Stimulated activated CD4-positive, alpha-beta T cell treated with anti-CD3 and anti-CD28 coated beads, Interleukin-12 subunit alpha, Interleukin-12 subunit beta, amount 100 ng/mL, for 4 hours (primary cell): ENCODE measurements at regions not wholly inside any gene's neighbourhood (a gene's known extent, or its start where the extent isn't known, plus 50 kb on each side); places are given as distances from the start of the nearest gene placed in this dataset.

ENCODE experiments used
- DNase-seq: peaks from one replicate; pipeline ENCODE4 v3.0.0-alpha.2; 2020

DNA sequence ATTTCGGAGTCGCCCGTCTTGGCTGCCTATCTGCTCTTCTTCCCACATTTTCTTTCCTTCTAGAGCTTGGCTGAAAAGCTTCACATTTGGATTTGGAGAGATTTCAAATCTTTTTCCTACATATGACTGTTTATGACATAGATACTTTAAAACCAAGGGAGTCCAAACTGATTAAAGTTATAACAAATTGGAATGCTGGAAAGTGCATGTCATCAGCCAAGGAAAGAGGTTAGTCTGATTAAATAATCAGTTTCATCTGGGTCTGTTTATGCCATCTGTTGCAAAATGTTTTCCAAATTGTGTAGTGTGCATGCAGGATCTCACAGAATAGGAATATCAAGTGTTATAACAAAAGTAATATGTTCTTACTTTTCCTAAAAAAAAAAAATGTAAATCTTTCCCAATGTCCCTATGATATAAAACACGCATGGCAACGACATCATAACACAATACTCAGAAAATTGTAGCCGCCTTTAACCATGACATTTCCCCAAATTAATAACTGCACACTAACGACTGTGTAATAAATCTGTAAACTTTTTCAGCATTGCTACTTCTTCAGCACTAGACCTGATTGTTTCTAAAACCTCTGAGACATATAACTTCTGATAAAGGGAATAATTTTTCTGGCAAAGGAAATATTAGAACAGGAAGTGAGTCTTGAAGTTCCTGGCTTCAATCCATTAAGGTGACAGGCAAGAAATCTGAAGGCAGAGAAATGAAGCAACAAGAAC lies 230.2 kb upstream of the FOXQ1 start:
- DNase-seq = no peak

DNA sequence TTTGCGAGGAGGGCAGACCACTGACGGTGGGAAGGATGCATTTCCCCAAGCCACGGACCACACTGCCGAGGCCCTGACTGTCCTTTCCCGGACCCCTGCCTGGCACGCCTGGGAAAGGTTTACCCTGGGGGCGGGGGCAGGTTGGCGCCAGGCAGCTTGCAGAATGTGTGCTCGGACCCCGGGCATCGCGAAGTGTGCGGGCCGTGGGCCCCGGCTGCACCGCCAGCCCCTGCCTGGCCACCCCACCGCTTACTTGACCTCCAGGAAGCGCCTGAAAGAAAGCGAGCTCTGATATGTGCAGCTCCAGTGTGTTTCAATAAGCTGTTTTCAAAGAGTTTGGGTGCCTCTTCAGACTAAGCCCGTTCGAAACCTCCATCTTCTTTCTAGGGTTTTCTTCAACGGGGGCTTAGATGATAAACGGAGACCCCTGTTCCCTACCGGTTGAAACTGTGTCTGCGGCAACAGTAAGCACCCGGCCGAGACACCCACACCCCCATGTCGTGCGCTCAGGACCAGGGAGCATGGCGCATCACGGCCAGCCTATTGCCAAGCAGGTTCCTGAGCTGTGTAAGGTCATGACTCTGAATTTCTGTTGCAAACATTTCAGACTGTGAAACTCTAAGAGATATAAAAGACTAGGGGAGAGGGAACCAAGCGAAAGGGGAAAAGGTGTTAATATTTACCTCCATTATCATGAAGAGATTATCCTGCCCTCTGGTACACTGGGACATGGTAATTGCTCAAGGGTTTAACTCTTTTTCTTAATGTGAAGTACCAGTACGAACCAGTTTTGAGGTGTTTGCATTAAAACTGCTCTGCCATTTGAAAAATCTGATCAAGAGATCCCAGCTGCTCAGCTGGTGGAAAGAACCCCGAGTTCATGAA lies 231.2 kb upstream of the FOXQ1 start:
- no peak for DNase-seq

DNA sequence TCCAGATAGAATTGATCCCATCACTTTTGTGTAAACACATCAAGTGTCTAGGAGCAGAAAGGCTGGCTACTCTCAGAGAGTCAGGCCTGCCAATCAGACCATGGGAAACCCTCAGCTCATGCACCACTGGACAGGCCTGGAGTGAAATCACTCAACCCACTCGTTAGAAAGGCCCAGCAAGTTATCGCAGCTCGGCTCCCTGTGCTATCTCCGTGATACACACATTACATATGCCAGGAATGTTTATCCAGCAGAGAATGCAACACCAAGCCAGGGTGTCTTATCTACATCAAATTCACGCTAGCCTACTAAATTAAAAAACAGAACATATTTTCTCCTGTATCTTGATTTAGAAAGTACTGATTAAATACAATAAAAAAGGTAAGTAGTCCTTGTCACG lies 232.4 kb upstream of the FOXQ1 start:
- no peak for DNase-seq

GRCh38 chr6:1077478-1078416 lies 234.2 kb upstream of the FOXQ1 start:
- no peak for DNase-seq

- no peak for DNase-seq
Observed at GRCh38 chr6:1076531-1077459, 235.1 kb upstream of the FOXQ1 start.

GRCh38 chr6:1075880-1076279 lies 236.0 kb upstream of the FOXQ1 start:
- DNase-seq = no peak

DNA sequence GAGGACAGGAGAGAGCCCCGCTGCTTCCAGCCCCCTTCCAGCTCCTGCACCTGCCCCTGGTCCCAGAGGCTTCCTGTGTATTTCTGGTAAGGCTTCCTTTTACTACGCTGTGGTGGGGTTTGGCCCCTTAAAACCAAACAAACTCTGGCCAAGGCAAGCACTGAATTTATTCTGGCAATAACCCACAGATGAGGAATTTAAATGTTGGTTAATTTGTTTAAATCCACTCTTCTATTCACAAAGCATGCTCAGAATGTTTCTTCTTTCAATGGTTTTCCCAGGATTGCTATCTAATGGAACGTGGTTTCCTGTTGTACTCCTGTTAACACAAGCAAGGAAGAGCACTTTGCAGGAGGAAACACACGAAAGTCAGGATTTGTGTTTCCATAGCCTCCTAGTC lies 236.5 kb upstream of the FOXQ1 start:
- DNase-seq = no peak

DNA sequence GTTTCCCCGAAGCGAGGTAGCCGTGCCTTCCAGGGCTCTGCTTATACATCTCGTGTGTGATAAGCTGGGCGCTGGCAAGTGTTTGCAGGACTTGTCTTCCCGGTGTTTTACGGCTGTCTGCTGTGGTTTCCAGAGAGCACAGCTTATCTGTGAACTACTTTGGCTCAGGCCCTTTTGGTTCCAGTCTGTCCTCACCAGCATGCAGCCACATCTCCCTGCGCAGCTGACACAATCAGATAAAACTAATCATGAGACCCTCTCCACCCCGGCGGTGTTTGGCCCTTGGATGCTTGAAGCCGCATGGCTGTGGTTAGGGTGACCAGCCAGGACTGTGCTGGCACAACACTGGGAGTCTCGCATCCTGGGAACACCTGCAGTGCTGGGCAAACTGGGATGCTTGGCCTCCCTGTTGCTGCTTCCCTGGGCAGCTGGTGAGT lies 241.8 kb upstream of the FOXQ1 start:
- no peak for DNase-seq

GRCh38 chr6:1068905-1069304 lies 243.0 kb upstream of the FOXQ1 start:
- DNase-seq = no peak

- DNase-seq = no peak
Observed at GRCh38 chr6:1068068-1068467, 243.8 kb upstream of the FOXQ1 start.

DNA sequence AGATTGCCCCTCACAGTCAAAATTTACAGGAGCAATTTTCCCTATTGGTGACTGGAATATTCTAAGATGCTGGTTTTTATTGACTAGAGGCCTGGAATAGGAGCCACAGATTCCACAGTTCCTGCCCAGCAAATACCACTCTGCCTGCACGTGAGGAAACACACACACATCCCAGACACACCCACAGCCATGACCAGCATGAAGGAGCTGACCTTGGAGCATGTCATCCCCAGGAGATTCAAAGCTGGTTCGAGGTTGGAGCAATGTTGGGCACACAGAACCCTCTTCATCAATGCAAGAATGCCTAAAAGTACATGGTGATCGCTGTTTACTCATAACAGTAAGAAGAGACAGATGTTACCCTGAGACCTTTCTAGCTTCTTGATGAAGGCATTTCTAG lies 244.6 kb upstream of the FOXQ1 start:
- no peak for DNase-seq

- no peak for DNase-seq
Observed at GRCh38 chr6:1066449-1067090, 245.3 kb upstream of the FOXQ1 start.

- no peak for DNase-seq
Observed at GRCh38 chr6:1065986-1066385, 245.9 kb upstream of the FOXQ1 start.

DNA sequence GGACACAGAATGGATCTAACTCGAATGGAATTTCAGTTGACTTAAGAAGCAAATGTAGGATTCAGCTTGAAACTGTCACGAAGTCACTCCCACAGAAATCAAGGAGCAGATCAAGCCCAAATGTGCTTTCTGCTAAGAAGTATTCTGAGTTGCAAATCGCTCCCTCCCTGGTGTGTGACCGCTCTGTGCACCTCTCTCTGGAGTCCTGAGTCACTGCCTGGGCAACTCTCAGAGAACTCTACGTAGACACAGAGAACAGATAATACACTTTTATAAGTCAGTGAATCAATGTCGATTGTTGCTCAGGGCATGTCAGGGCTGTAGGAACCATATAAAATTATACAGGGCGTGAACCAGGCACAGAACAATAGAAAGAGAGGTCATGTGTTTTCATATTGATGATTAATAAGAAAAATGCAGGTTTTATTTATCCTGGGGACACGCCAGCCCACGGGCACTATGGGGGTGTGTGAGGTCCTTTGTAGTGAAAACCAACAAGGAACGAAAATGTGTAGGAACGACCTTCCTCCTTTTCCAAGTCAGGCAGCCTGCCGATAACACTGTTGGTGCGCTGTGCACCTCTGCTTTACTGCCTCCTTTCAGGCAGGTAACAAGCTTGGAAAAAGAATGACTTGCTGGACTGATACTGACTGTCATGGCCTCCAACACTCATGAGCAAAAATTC lies 248.1 kb upstream of the FOXQ1 start:
- DNase-seq = no peak

DNA sequence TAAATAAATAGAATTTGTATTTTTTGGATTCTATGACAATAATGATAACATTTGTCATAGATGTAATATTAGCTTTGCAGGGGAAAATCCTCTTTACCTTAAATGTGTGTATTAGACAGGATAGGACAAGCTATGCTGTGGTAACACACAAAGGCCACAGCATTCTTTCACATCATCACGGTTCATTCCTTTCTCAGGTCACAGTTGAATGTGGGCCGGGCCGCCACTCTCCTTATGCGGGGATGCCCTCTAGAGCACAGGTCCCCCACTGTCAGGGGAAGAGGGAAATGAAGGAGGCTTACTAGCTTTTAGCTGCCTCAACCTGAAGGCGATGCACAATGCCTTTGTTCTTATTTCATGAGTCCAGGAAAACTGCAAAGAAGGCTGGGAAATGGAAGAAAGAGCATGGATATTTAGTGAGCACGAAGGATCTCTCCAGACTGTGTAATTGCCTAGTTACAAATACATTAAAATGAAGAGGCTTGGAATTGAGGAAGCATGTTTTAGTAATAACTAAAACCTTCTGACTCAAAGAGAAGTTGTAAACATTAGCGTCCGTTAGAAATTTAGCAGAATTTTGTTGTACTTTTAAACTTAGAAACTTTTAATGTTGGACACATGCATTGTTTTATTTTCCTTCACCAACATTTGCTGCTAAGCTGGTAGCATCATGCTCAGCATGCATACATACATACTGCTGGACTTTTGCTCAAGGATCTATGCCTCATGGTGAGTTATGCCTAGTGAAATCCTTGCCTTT lies 248.9 kb upstream of the FOXQ1 start:
- no peak for DNase-seq

DNA sequence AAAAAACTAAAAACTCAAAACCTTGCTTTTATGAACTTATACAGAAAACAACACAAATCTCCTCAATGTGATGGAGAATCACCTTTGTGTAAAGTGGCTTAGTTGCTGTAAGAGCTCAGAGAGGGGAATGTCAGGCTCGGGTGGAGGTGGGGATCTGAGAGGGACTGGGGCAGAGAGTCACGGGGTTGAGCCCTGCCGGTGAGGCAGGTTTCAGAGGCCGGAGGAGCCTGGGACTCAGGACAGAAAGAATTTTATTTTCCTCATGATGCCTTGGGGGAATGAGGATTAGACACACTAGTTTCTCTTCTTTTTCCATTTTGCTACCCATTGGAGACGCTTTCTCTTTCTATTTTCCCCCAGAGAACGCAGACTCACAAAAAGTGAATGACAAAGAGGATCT lies 252.3 kb upstream of the FOXQ1 start:
- no peak for DNase-seq

DNA sequence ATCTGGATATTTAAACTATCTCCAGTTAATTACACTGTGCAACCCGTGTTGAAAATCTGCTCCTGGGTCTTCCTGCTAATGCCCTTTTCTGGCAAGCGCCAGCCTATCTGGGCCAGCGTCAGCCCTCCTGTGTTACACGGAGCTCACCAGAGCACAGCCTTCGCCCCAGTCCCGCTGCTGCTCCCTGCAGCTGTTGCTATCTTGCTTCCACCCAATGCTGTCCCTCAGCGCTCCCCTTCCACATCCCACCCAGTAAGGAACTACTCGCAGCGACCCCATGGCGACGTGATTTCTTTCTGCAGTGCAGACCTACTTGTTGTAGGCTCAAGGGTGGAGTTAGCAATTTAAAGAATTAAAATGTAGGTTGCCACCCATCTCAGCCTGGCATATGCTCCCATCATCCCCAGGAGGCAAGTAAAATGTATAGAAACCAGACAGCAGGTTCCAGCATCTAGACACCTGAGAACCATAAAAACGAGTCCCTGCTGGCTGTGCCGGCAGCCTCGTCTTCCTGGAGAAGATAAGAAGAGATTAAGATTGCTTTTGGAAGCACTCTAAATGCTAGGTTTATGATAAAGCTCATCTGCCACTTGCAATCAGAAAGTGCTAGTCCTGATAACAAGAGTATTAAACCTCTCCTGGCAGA lies 254.3 kb upstream of the FOXQ1 start:
- no peak for DNase-seq

- no peak for DNase-seq
Observed at GRCh38 chr6:1055015-1055921, 256.6 kb upstream of the FOXQ1 start.

DNA sequence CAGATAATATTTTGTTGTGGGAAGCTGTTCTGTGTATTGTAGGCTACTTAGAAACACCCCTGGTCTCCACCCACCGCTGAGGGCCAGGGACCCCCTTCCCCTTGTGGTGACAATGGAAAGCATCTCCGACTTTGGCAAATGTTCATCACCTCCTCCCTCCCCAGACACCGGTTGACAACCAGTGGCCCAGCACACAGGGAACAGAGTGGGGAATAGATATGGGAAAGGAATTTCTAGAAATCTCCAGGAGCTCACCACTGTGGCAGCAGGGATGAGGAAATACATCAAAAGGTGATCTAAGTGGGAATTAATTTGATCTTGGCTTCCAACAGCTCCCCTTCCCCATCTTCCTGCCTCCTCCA lies 257.3 kb upstream of the FOXQ1 start:
- no peak for DNase-seq
